Transverse colon (tissue), 3 donors: ENCODE measurements at regions not wholly inside any gene's neighbourhood (a gene's known extent, or its start where the extent isn't known, plus 50 kb on each side); places are given as distances from the start of the nearest gene placed in this dataset.

Source experiments
- CTCF ChIP-seq, 5 experiments: fragments of 200-600 bp in 3 of 5; fragments of 450-650 bp in 2 of 5; sonication (generic) in 3 of 5; IDR thresholded peaks; 1 replicate in 2 of 5; 2 replicates in 3 of 5; pipeline ENCODE4 v1.5.1; 2016 to 2017; ENCODE audit warnings: antibody characterized with exemption in 5 of 5, inconsistent platforms in 3 of 5, mild to moderate bottlenecking in 2 of 5, moderate library complexity in 1 of 5
- EP300 ChIP-seq: sonication (generic); formaldehyde crosslinking; IDR thresholded peaks from one replicate; pipeline ENCODE4 v1.6.1; 2017; ENCODE audit warnings: antibody characterized with exemption, low read depth

- no peak for TF ChIP-seq EP300
- TF ChIP-seq CTCF (IDR thresholded peaks at IDR 0.05), result no peak
These were observed 291.0 kb downstream of the NSG2 start for GRCh38 chr5:174336479-174336878.
